ENCODE measurements at regions not wholly inside any gene's neighbourhood (a gene's known extent, or its start where the extent isn't known, plus 50 kb on each side); places are given as distances from the start of the nearest gene placed in this dataset.

DNA sequence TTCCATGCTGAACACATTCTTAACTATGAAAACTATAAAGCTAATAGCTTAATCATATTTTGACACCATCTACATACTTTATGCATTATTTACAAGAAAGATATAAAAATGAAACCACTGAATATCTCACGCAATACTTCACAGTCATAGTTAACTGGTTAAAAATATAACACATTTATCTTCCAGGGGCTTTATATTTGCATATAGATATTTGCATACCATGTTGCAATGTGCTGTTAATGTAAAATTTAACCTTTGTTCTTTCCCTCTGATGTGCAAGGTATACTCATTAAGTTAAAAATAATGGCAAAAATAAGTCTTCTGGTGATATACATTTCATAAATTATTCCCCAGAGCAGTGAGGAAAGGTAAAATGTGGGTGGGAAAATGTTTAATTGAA is 76.9 kb upstream of the MGMT start:
- Histone ChIP-seq H3K4me1 (ENCODE audit: insufficient read depth, low read length) (no peaks in the 10 kb centered on the region), H3K27ac (ENCODE audit: low read length) (no peak overlapping the region), H3K79me2 (ENCODE audit: low read length) (no peaks in the 10 kb centered on the region), H2AFZ (ENCODE audit: low read length) (no peak overlapping the region), H3K9ac (ENCODE audit: low read length) (no peak overlapping the region), H3K4me3 (ENCODE audit: low read length) (no peak overlapping the region), H3K36me3 (ENCODE audit: low read depth, low read length) (no peaks in the 10 kb centered on the region), H3K9me2 (replicated peaks; ENCODE audit: low read length) (no peaks in the 10 kb centered on the region), H3K27me3 (ENCODE audit: low read length) (peaks cover 31% of the 10 kb centered on the region), H3K9me3 (ENCODE audit: low read length) (no peaks in the 10 kb centered on the region), H3F3A (ENCODE audit: low read length, unreplicated experiment) (no peaks in the 10 kb centered on the region), H3K4me2 (ENCODE audit: low read length) (no peak overlapping the region), H4K20me1 (ENCODE audit: low read length) (no peaks in the 10 kb centered on the region)
- DNase-seq = no peak
- CTCF ChIA-PET = no interaction called here
- POLR2A ChIA-PET (ENCODE audit: unreplicated experiment) = no interaction called here
- intact Hi-C loops (cut with micrococcal nuclease) = no loop called here
- TF ChIP-seq EZH2phosphoT487 (IDR thresholded peaks at IDR 0.05; ENCODE audit: borderline replicate concordance, low read length) (no peak), EZH2 (IDR thresholded peaks at IDR 0.05; ENCODE audit: low read length, unreplicated experiment) (no peak)
- TF ChIP-seq, protein P1, sequence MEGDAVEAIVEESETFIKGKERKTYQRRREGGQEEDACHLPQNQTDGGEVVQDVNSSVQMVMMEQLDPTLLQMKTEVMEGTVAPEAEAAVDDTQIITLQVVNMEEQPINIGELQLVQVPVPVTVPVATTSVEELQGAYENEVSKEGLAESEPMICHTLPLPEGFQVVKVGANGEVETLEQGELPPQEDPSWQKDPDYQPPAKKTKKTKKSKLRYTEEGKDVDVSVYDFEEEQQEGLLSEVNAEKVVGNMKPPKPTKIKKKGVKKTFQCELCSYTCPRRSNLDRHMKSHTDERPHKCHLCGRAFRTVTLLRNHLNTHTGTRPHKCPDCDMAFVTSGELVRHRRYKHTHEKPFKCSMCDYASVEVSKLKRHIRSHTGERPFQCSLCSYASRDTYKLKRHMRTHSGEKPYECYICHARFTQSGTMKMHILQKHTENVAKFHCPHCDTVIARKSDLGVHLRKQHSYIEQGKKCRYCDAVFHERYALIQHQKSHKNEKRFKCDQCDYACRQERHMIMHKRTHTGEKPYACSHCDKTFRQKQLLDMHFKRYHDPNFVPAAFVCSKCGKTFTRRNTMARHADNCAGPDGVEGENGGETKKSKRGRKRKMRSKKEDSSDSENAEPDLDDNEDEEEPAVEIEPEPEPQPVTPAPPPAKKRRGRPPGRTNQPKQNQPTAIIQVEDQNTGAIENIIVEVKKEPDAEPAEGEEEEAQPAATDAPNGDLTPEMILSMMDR (conservative IDR thresholded peaks at IDR 0.05; ENCODE audit: low read depth, low read length) = no peak
- BruUV-seq (replicated peaks) = no TSS peak
- ATAC-seq = no peak

DNA sequence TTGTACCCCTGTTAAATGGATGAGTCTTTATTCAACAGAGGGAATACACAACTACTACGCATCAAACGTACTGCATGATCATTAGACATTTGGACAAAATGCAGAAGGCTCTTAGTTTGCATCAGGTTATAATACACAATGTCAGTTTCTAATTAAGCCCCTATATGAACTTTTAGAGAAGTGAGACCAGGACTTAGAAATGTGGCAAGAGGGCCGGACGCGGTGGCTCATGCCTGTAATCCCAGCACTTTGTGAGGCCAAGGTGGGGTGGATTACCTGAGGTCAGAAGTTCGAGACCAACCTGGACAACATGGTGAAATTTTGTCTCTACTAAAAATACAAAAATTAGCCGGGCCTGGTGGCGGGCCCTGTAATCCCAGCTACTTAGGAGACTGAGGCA is 76.3 kb upstream of the MGMT start:
- DNase-seq = no peak
- Histone ChIP-seq H3K4me3 (ENCODE audit: low read length) (no peak overlapping the region), H3F3A (ENCODE audit: low read length, unreplicated experiment) (no peaks in the 10 kb centered on the region), H3K9ac (ENCODE audit: low read length) (no peak overlapping the region), H3K9me3 (ENCODE audit: low read length) (no peaks in the 10 kb centered on the region), H3K4me2 (ENCODE audit: low read length) (no peak overlapping the region), H3K36me3 (ENCODE audit: low read depth, low read length) (no peaks in the 10 kb centered on the region), H2AFZ (ENCODE audit: low read length) (no peak overlapping the region), H3K27me3 (ENCODE audit: low read length) (peaks cover 37% of the 10 kb centered on the region), H3K27ac (ENCODE audit: low read length) (no peak overlapping the region), H3K4me1 (ENCODE audit: insufficient read depth, low read length) (no peaks in the 10 kb centered on the region), H3K9me2 (replicated peaks; ENCODE audit: low read length) (no peaks in the 10 kb centered on the region), H3K79me2 (ENCODE audit: low read length) (no peaks in the 10 kb centered on the region), H4K20me1 (ENCODE audit: low read length) (no peaks in the 10 kb centered on the region)
- no peak for ATAC-seq
- BruUV-seq (replicated peaks) = no TSS peak
- TF ChIP-seq EZH2phosphoT487 (IDR thresholded peaks at IDR 0.05; ENCODE audit: borderline replicate concordance, low read length) = no peak
- TF ChIP-seq EZH2 (IDR thresholded peaks at IDR 0.05; ENCODE audit: low read length, unreplicated experiment) = no peak
- TF ChIP-seq, protein P1 (conservative IDR thresholded peaks at IDR 0.05; ENCODE audit: low read depth, low read length) = no peak
- intact Hi-C loops (cut with micrococcal nuclease) = no loop called here
- POLR2A ChIA-PET (ENCODE audit: unreplicated experiment) = no interaction called here
- CTCF ChIA-PET = no interaction called here

DNA sequence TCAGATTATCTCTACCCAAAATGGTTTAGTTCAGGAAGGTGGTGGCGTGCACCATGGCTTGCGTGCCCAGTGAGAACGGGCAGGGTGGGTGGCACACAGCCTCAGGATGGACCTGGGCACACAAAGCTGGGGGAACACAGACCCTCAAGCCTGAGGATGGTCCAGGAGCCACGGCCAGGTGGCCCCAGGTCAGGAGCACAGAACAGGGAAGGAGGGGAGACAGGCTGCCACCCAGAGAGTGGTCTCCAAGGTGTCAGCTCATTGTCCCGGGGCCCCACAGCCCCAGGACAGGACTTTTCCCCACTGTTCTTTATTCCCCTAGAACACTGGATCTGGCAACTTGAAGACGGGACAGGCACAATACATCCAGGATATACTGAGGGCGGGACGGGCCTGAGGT is 75.6 kb upstream of the MGMT start:
- no peak overlapping the region for H3K27ac ChIP-seq (ENCODE audit: low read length)
- no peak overlapping the region for H3K4me2 ChIP-seq (ENCODE audit: low read length)
- CTCF ChIA-PET = no interaction called here
- H3K9ac ChIP-seq (ENCODE audit: low read length) = no peak overlapping the region
- H3K4me1 ChIP-seq (ENCODE audit: insufficient read depth, low read length) = no peaks in the 10 kb centered on the region
- no peaks in the 10 kb centered on the region for H3K36me3 ChIP-seq (ENCODE audit: low read depth, low read length)
- no peaks in the 10 kb centered on the region for H3K9me2 ChIP-seq (replicated peaks; ENCODE audit: low read length)
- H3K27me3 ChIP-seq (ENCODE audit: low read length) = peaks cover 44% of the 10 kb centered on the region
- TF ChIP-seq EZH2 (IDR thresholded peaks at IDR 0.05; ENCODE audit: low read length, unreplicated experiment) = no peak
- TF ChIP-seq, protein P1 (conservative IDR thresholded peaks at IDR 0.05; ENCODE audit: low read depth, low read length) = no peak
- TF ChIP-seq EZH2phosphoT487 (IDR thresholded peaks at IDR 0.05; ENCODE audit: borderline replicate concordance, low read length) = no peak
- no peaks in the 10 kb centered on the region for H3K79me2 ChIP-seq (ENCODE audit: low read length)
- no peaks in the 10 kb centered on the region for H4K20me1 ChIP-seq (ENCODE audit: low read length)
- H3K4me3 ChIP-seq (ENCODE audit: low read length) = no peak overlapping the region
- DNase-seq (no peak), ATAC-seq (no peak)
- POLR2A ChIA-PET (ENCODE audit: unreplicated experiment) = no interaction called here
- no peaks in the 10 kb centered on the region for H3F3A ChIP-seq (ENCODE audit: low read length, unreplicated experiment)
- H3K9me3 ChIP-seq (ENCODE audit: low read length) = no peaks in the 10 kb centered on the region
- intact Hi-C loops (cut with micrococcal nuclease) = no loop called here
- BruUV-seq (replicated peaks) = no TSS peak
- no peak overlapping the region for H2AFZ ChIP-seq (ENCODE audit: low read length)

Data from PC-3 (cell line).